WTC11 (cell line): ENCODE measurements at regions not wholly inside any gene's neighbourhood (a gene's known extent, or its start where the extent isn't known, plus 50 kb on each side); places are given as distances from the start of the nearest gene placed in this dataset.

Experiments used
- CTCF ChIP-seq: fragments of 200-600 bp; IDR thresholded peaks from 2 replicates; pipeline ENCODE4 v1.8.0; 2022; ENCODE audit warnings: antibody characterized with exemption
- ESRRA ChIP-seq: sonication (generic); formaldehyde crosslinking; IDR thresholded peaks from 2 replicates; pipeline ENCODE4 v1.8.1; 2022; ENCODE audit warnings: mild to moderate bottlenecking, missing genetic modification reagents, borderline replicate concordance
- FOXK1 ChIP-seq: sonication (generic); formaldehyde crosslinking; IDR thresholded peaks from 2 replicates; pipeline ENCODE4 v1.8.0; 2022; ENCODE audit warnings: mild to moderate bottlenecking, moderate library complexity, missing genetic modification reagents
- FOXP4 ChIP-seq: sonication (generic); formaldehyde crosslinking; IDR thresholded peaks from 2 replicates; pipeline ENCODE4 v1.8.0; 2022; ENCODE audit warnings: mild to moderate bottlenecking, missing genetic modification reagents
- GABPB1 ChIP-seq: sonication (generic); formaldehyde crosslinking; IDR thresholded peaks from 2 replicates; pipeline ENCODE4 v1.8.1; 2023; ENCODE audit warnings: mild to moderate bottlenecking, missing genetic modification reagents
- IRF1 ChIP-seq: sonication (generic); formaldehyde crosslinking; IDR thresholded peaks from 2 replicates; pipeline ENCODE4 v1.8.0; 2023; ENCODE audit warnings: missing genetic modification reagents
- IRF2 ChIP-seq: sonication (generic); formaldehyde crosslinking; IDR thresholded peaks from 2 replicates; pipeline ENCODE4 v1.8.0; 2022; ENCODE audit warnings: low read depth, missing genetic modification reagents, borderline replicate concordance
- NFYB ChIP-seq: sonication (generic); formaldehyde crosslinking; conservative IDR thresholded peaks from 2 replicates; pipeline ENCODE4 v1.8.0; 2022; ENCODE audit warnings: low read depth, missing genetic modification reagents
- NR3C1 ChIP-seq: sonication (generic); formaldehyde crosslinking; conservative IDR thresholded peaks from 2 replicates; pipeline ENCODE4 v1.8.1; 2023; ENCODE audit warnings: low read depth, mild to moderate bottlenecking, missing genetic modification reagents
- SP1 ChIP-seq: sonication (generic); formaldehyde crosslinking; conservative IDR thresholded peaks from 2 replicates; pipeline ENCODE4 v1.8.1; 2022; ENCODE audit warnings: missing genetic modification reagents
- USF1 ChIP-seq: sonication (generic); formaldehyde crosslinking; IDR thresholded peaks from 2 replicates; pipeline ENCODE4 v1.8.0; 2022; ENCODE audit warnings: mild to moderate bottlenecking, missing genetic modification reagents
- USF2 ChIP-seq: sonication (generic); formaldehyde crosslinking; IDR thresholded peaks from 2 replicates; pipeline ENCODE4 v1.8.1; 2023; ENCODE audit warnings: mild to moderate bottlenecking, missing genetic modification reagents, moderate library complexity
- ZNF263 ChIP-seq: sonication (generic); formaldehyde crosslinking; IDR thresholded peaks from 2 replicates; pipeline ENCODE4 v1.8.1; 2022; ENCODE audit warnings: low read depth, mild to moderate bottlenecking, moderate library complexity, missing genetic modification reagents
- ZSCAN18 ChIP-seq: fragments of 250-450 bp; sonication (Bioruptor Pico); IDR thresholded peaks from 2 replicates; pipeline ENCODE4 v2.1.2; 2022; ENCODE audit warnings: mild to moderate bottlenecking, moderate library complexity

- TF ChIP-seq ZNF263 (CRISPR knock-in tag) = no peak
- TF ChIP-seq CTCF = no peak
- no peak for TF ChIP-seq FOXP4
- no peak for TF ChIP-seq NFYB (CRISPR knock-in tag)
- TF ChIP-seq ZSCAN18 (CRISPR knock-in tag) = no peak
- no peak for TF ChIP-seq GABPB1 (CRISPR knock-in tag)
- no peak for TF ChIP-seq IRF1
- no peak for TF ChIP-seq FOXK1
- TF ChIP-seq USF1 (CRISPR knock-in tag) = no peak
- no peak for TF ChIP-seq NR3C1 (CRISPR knock-in tag)
- TF ChIP-seq SP1 (CRISPR knock-in tag) = no peak
- no peak for TF ChIP-seq ESRRA (CRISPR knock-in tag)
- TF ChIP-seq IRF2 = no peak
- TF ChIP-seq USF2 (CRISPR knock-in tag) = no peak
These were observed 68.1 kb upstream of the DCD start for GRCh38 chr12:54716261-54716660.
